B cell (primary cell): ENCODE measurements at regions not wholly inside any gene's neighbourhood (a gene's known extent, or its start where the extent isn't known, plus 50 kb on each side); places are given as distances from the start of the nearest gene placed in this dataset.

Experiments
- ATAC-seq: fragments of 200-7000 bp; cut with Tn5 transposase; one replicate; pipeline ENCODE4 v1.10.0; 2021; ENCODE audit warnings: low read depth, mild to moderate bottlenecking, moderate number of reproducible peaks, moderate library complexity
- CTCF ChIA-PET: fragments of 350-600 bp; sonication (Branson Sonifier 250); formaldehyde crosslinking; loops from one replicate; lab custom pipeline; 2021; ENCODE audit warnings: antibody characterized with exemption, inconsistent platforms; lab: Charles Lee
- POLR2A ChIA-PET: fragments of 350-600 bp; sonication (Branson Sonifier 250); formaldehyde crosslinking; loops from one replicate; lab custom pipeline; 2021; ENCODE audit warnings: antibody characterized with exemption; lab: Charles Lee
- DNase-seq: peaks from one replicate; pipeline ENCODE4 v3.0.0; 2013
- H2AFZ ChIP-seq: 2 replicates; pipeline ENCODE4 v1.6.1; 2012; ENCODE audit warnings: mild to moderate bottlenecking, low read depth, low read length; ENCODE audit not compliant: insufficient read depth, poor library complexity, severe bottlenecking
- H3K27ac ChIP-seq, 2 donors: 1 replicate in 1 of 2; 2 replicates in 1 of 2; pipeline ENCODE4 v1.5.1; 2012 to 2013; ENCODE audit warnings: low read length in 2 of 2, mild to moderate bottlenecking in 2 of 2, moderate library complexity in 1 of 2
- H3K27me3 ChIP-seq, 4 experiments: fragments of 200-600 bp in 1 of 4; sonication (generic) in 1 of 4; replicated peaks in 1 of 4; 1 replicate in 2 of 4; 2 replicates in 2 of 4; pipeline versions ENCODE4 v1.6.1 to v1.7.0; 2013 to 2016; ENCODE audit warnings: low read length in 3 of 4, mild to moderate bottlenecking in 2 of 4, mixed read lengths in 1 of 4, moderate library complexity in 1 of 4; ENCODE audit not compliant: insufficient read depth in 4 of 4, control insufficient read depth in 3 of 4; ENCODE audit errors: control extremely low read depth in 1 of 4
- H3K36me3 ChIP-seq, 2 experiments: replicated peaks in 1 of 2; 1 replicate in 1 of 2; 2 replicates in 1 of 2; pipeline versions ENCODE4 v1.6.1 to v1.7.1; 2013; ENCODE audit warnings: low read length in 1 of 2; ENCODE audit not compliant: insufficient read depth in 2 of 2, control insufficient read depth in 1 of 2; ENCODE audit errors: control extremely low read depth in 1 of 2, extremely low read depth in 1 of 2
- H3K4me1 ChIP-seq, 2 donors: fragments of 200-600 bp in 1 of 2; sonication (generic) in 1 of 2; 1 replicate in 1 of 2; 2 replicates in 1 of 2; pipeline versions ENCODE4 v1.5.1 to v1.6.1; 2013 to 2017; ENCODE audit warnings: low read length in 2 of 2; ENCODE audit not compliant: control insufficient read depth in 2 of 2, insufficient read depth in 2 of 2
- H3K4me2 ChIP-seq: replicated peaks from 2 replicates; pipeline ENCODE3; 2012; ENCODE audit warnings: mild to moderate bottlenecking, low read depth, low read length; ENCODE audit not compliant: poor library complexity, severe bottlenecking
- H3K4me3 ChIP-seq, 5 experiments: fragments of 200-600 bp in 1 of 5; sonication (generic) in 1 of 5; 1 replicate in 3 of 5; 2 replicates in 2 of 5; pipeline versions ENCODE4 v1.5.1 to v1.7.0; 2011 to 2016; ENCODE audit warnings: low read length in 4 of 5, mild to moderate bottlenecking in 4 of 5, low read depth in 2 of 5, control low read depth in 1 of 5, moderate library complexity in 1 of 5; ENCODE audit not compliant: insufficient read depth in 1 of 5; ENCODE audit errors: control extremely low read depth in 1 of 5, extremely low read depth in 1 of 5
- H3K79me2 ChIP-seq: fragments of 200-600 bp; sonication (generic); one replicate; pipeline ENCODE4 v1.6.0; 2016; ENCODE audit warnings: low read length; ENCODE audit not compliant: control insufficient read depth, insufficient read depth
- H3K9ac ChIP-seq: fragments of 200-600 bp; sonication (generic); 2 replicates; pipeline ENCODE4 v1.6.1; 2017; ENCODE audit warnings: mild to moderate bottlenecking, low read length, moderate library complexity
- H3K9me3 ChIP-seq, 3 donors: one replicate each; pipeline versions ENCODE4 v1.6.1 to v1.7.1; 2013; ENCODE audit warnings: low read length in 2 of 3; ENCODE audit not compliant: control insufficient read depth in 2 of 3, insufficient read depth in 1 of 3; ENCODE audit errors: control extremely low read depth in 1 of 3
- H4K20me1 ChIP-seq: 2 replicates; pipeline ENCODE4 v1.6.0; 2012; ENCODE audit warnings: mild to moderate bottlenecking, low read length; ENCODE audit not compliant: insufficient read depth, control insufficient read depth, poor library complexity, severe bottlenecking
- H3K27ac Mint-ChIP-seq: one replicate; pipeline ENCODE4 v1.8.0; 2021; ENCODE audit warnings: mixed read lengths
- H3K27me3 Mint-ChIP-seq: one replicate; pipeline ENCODE4 v1.8.0; 2021; ENCODE audit warnings: mixed read lengths
- H3K4me1 Mint-ChIP-seq: one replicate; pipeline ENCODE4 v1.8.0; 2021; ENCODE audit warnings: mixed read lengths
- H3K4me3 Mint-ChIP-seq: one replicate; pipeline ENCODE4 v1.8.0; 2021; ENCODE audit warnings: mixed read lengths
- H3K9me3 Mint-ChIP-seq: one replicate; pipeline ENCODE4 v1.8.0; 2022; ENCODE audit warnings: mixed read lengths; ENCODE audit not compliant: insufficient read depth
- CTCF ChIP-seq: fragments of 200-600 bp; IDR thresholded peaks from one replicate; pipeline ENCODE4 v1.8.0; 2022; ENCODE audit warnings: antibody characterized with exemption, mild to moderate bottlenecking
- EZH2 ChIP-seq: IDR thresholded peaks from 2 replicates; pipeline ENCODE4 v1.6.1; 2012; ENCODE audit warnings: borderline replicate concordance, low read depth, mild to moderate bottlenecking, moderate library complexity, low read length; ENCODE audit not compliant: insufficient read depth, poor library complexity, severe bottlenecking
- WGBS: methylation state at CpG from one replicate; pipeline ENCODE4 v1.1.5; 2013; ENCODE audit warnings: missing lambda C conversion rate; ENCODE audit not compliant: insufficient coverage; 5-methylcytosine and 5-hydroxymethylcytosine counted together
- intact Hi-C: fragments of 100-400 bp; cut with micrococcal nuclease; formaldehyde crosslinking; loops from one replicate; pipeline ENCODE4 v1.10.0; 2022

GRCh38 chr10:118823256-118823907, 68.6 kb upstream of the CACUL1 start:
- ChIA-PET CTCF (no interaction called here), POLR2A (no interaction called here)
- no peaks in the 10 kb centered on the region for H3K9me3 Mint-ChIP-seq
- no peak overlapping the region for H3K4me3 Mint-ChIP-seq
- Histone ChIP-seq H3K79me2 (no peaks in the 10 kb centered on the region), H2AFZ (no peak overlapping the region), H3K9me3 (peaks cover 0 to 14% (median 1%) of the 10 kb centered on the region in 3 donors), H3K9ac (no peak overlapping the region), H3K36me3 (no peaks in the 10 kb centered on the region), H3K4me1 (no peaks in the 10 kb centered on the region), H3K4me3 (no peak overlapping the region), H4K20me1 (no peaks in the 10 kb centered on the region), H3K27me3 (peaks cover 0 to 2% (median 0%) of the 10 kb centered on the region in 4 experiments), H3K4me2 (no peak overlapping the region), H3K27ac (no peak overlapping the region)
- DNase-seq, result no peak
- H3K4me1 Mint-ChIP-seq, result no peaks in the 10 kb centered on the region
- ATAC-seq, result no peak
- intact Hi-C loops, result no loop called here
- H3K27ac Mint-ChIP-seq, result no peak overlapping the region
- WGBS, result 90% methylated on average over 1 of the region's 4 CpGs
- peaks cover 7% of the 10 kb centered on the region for H3K27me3 Mint-ChIP-seq
- TF ChIP-seq EZH2 (no peak), CTCF (no peak)

GRCh38 chr10:118827053-118827452, 72.3 kb upstream of the CACUL1 start:
- Histone ChIP-seq H3K4me3 (no peak overlapping the region), H3K79me2 (no peaks in the 10 kb centered on the region), H4K20me1 (no peaks in the 10 kb centered on the region), H2AFZ (no peak overlapping the region), H3K9me3 (peaks cover 0 to 14% (median 1%) of the 10 kb centered on the region in 3 donors), H3K27me3 (peaks cover 0 to 11% (median under 1%) of the 10 kb centered on the region in 4 experiments), H3K36me3 (no peaks in the 10 kb centered on the region), H3K4me1 (no peaks in the 10 kb centered on the region), H3K27ac (no peak overlapping the region), H3K4me2 (no peak overlapping the region), H3K9ac (no peak overlapping the region)
- no peaks in the 10 kb centered on the region for H3K9me3 Mint-ChIP-seq
- H3K27ac Mint-ChIP-seq, result no peak overlapping the region
- ChIA-PET CTCF (no interaction called here), POLR2A (no interaction called here)
- ATAC-seq (no peak), DNase-seq (no peak)
- no peaks in the 10 kb centered on the region for H3K4me1 Mint-ChIP-seq
- H3K4me3 Mint-ChIP-seq, result no peak overlapping the region
- intact Hi-C loops, result no loop called here
- no peak for TF ChIP-seq EZH2
- no peak for TF ChIP-seq CTCF
- WGBS, result 83% methylated on average over 1 of the region's 1 CpG
- H3K27me3 Mint-ChIP-seq, result peaks cover 21% of the 10 kb centered on the region
